Natural killer cell treated with Interleukin-12 subunit alpha and Interleukin-12 subunit beta and Interleukin-15 and Interleukin-18, amount 100 ng/mL, for 72 hours (primary cell): ENCODE measurements at regions not wholly inside any gene's neighbourhood (a gene's known extent, or its start where the extent isn't known, plus 50 kb on each side); places are given as distances from the start of the nearest gene placed in this dataset.

ENCODE experiments used
- ATAC-seq, 2 donors: fragments of 150-1000 bp; cut with Tn5 transposase in 1 of 2; sonication (Bioruptor Pico), chemical (Tn5 transposase) in 1 of 2; 2 replicates each; pipeline ENCODE4 v1.10.0; 2021
- DNase-seq: peaks from one replicate; pipeline ENCODE4 v3.0.0; 2022; ENCODE audit warnings: low spot score
- H3K27ac Mint-ChIP-seq, 2 donors: 1 replicate in 1 of 2; 2 replicates in 1 of 2; pipeline ENCODE4 v1.8.0; 2022; ENCODE audit warnings: mixed read lengths in 2 of 2, mild to moderate bottlenecking in 1 of 2, moderate library complexity in 1 of 2
- H3K27me3 Mint-ChIP-seq, 2 donors: 1 replicate in 1 of 2; 2 replicates in 1 of 2; pipeline ENCODE4 v1.8.0; 2022; ENCODE audit warnings: mixed read lengths in 2 of 2
- H3K36me3 Mint-ChIP-seq: one replicate; pipeline ENCODE4 v1.8.0; 2022; ENCODE audit warnings: mixed read lengths
- H3K4me1 Mint-ChIP-seq, 2 donors: 1 replicate in 1 of 2; 2 replicates in 1 of 2; pipeline ENCODE4 v1.8.0; 2022; ENCODE audit warnings: low read depth in 2 of 2, mixed read lengths in 2 of 2, mild to moderate bottlenecking in 1 of 2
- H3K4me3 Mint-ChIP-seq: one replicate; pipeline ENCODE4 v1.8.0; 2022; ENCODE audit warnings: mixed read lengths
- H3K9me3 Mint-ChIP-seq: 2 replicates; pipeline ENCODE4 v1.8.0; 2022; ENCODE audit warnings: mixed read lengths

- no peaks in the 10 kb centered on the region for H3K4me1 Mint-ChIP-seq
- H3K4me3 Mint-ChIP-seq: no peak overlapping the region
- no peak overlapping the region for H3K27ac Mint-ChIP-seq
- H3K27me3 Mint-ChIP-seq: no peaks in the 10 kb centered on the region
- DNase-seq (no peak), ATAC-seq (no peak)
- H3K36me3 Mint-ChIP-seq: no peaks in the 10 kb centered on the region
- H3K9me3 Mint-ChIP-seq: peaks cover 2% of the 10 kb centered on the region
Measured at GRCh38 chr11:109093354-109093753, 328.6 kb upstream of the C11orf87 start.

- Mint-ChIP-seq H3K9me3 (peaks cover 2% of the 10 kb centered on the region), H3K4me1 (no peaks in the 10 kb centered on the region), H3K27ac (no peak overlapping the region), H3K27me3 (no peaks in the 10 kb centered on the region), H3K36me3 (no peaks in the 10 kb centered on the region), H3K4me3 (no peak overlapping the region)
- DNase-seq: no peak
- ATAC-seq: no peak
Measured at GRCh38 chr11:109096266-109096665, 325.7 kb upstream of the C11orf87 start.

GRCh38 chr11:109106151-109106906, 315.7 kb upstream of the C11orf87 start:
- Mint-ChIP-seq H3K9me3 (peaks cover 2% of the 10 kb centered on the region), H3K27me3 (peaks cover 30 to 44% of the 10 kb centered on the region in 2 donors), H3K4me3 (no peak overlapping the region), H3K4me1 (no peaks in the 10 kb centered on the region), H3K36me3 (no peaks in the 10 kb centered on the region), H3K27ac (no peak overlapping the region)
- no peak for ATAC-seq
- no peak for DNase-seq

- no peak overlapping the region for H3K4me3 Mint-ChIP-seq
- H3K27ac Mint-ChIP-seq: no peak overlapping the region
- no peak for ATAC-seq
- no peaks in the 10 kb centered on the region for H3K4me1 Mint-ChIP-seq
- H3K27me3 Mint-ChIP-seq: peaks cover 38 to 40% of the 10 kb centered on the region in 2 donors
- no peaks in the 10 kb centered on the region for H3K9me3 Mint-ChIP-seq
- no peaks in the 10 kb centered on the region for H3K36me3 Mint-ChIP-seq
- no peak for DNase-seq
Measured at GRCh38 chr11:109109150-109109549, 312.8 kb upstream of the C11orf87 start.

GRCh38 chr11:109109571-109110315, 312.2 kb upstream of the C11orf87 start:
- no peaks in the 10 kb centered on the region for H3K9me3 Mint-ChIP-seq
- H3K27me3 Mint-ChIP-seq: peaks cover 33 to 38% of the 10 kb centered on the region in 2 donors
- DNase-seq (no peak), ATAC-seq (no peak)
- H3K36me3 Mint-ChIP-seq: no peaks in the 10 kb centered on the region
- H3K4me1 Mint-ChIP-seq: no peaks in the 10 kb centered on the region
- H3K4me3 Mint-ChIP-seq: no peak overlapping the region
- no peak overlapping the region for H3K27ac Mint-ChIP-seq

- H3K4me3 Mint-ChIP-seq: no peak overlapping the region
- no peaks in the 10 kb centered on the region for H3K4me1 Mint-ChIP-seq
- no peak overlapping the region for H3K27ac Mint-ChIP-seq
- no peaks in the 10 kb centered on the region for H3K36me3 Mint-ChIP-seq
- H3K27me3 Mint-ChIP-seq: peaks cover 21 to 24% of the 10 kb centered on the region in 2 donors
- ATAC-seq (no peak), DNase-seq (no peak)
- H3K9me3 Mint-ChIP-seq: no peaks in the 10 kb centered on the region
Measured at GRCh38 chr11:109112261-109112660, 309.7 kb upstream of the C11orf87 start.

- no peaks in the 10 kb centered on the region for H3K36me3 Mint-ChIP-seq
- peaks cover 21 to 24% of the 10 kb centered on the region in 2 donors for H3K27me3 Mint-ChIP-seq
- H3K9me3 Mint-ChIP-seq: no peaks in the 10 kb centered on the region
- no peak overlapping the region for H3K27ac Mint-ChIP-seq
- DNase-seq: no peak
- H3K4me1 Mint-ChIP-seq: no peaks in the 10 kb centered on the region
- ATAC-seq: peak in 1 of 2 donors; percentile 27
- no peak overlapping the region for H3K4me3 Mint-ChIP-seq
Measured at GRCh38 chr11:109112821-109113280, 309.1 kb upstream of the C11orf87 start.

- Mint-ChIP-seq H3K36me3 (no peaks in the 10 kb centered on the region), H3K27ac (no peak overlapping the region), H3K27me3 (peaks cover 0 to 2% of the 10 kb centered on the region in 2 donors), H3K4me1 (peaks cover 0 to 2% of the 10 kb centered on the region in 2 donors), H3K9me3 (no peaks in the 10 kb centered on the region), H3K4me3 (no peak overlapping the region)
- no peak for DNase-seq
- no peak for ATAC-seq
Measured at GRCh38 chr11:109120341-109120740, 301.6 kb upstream of the C11orf87 start.

GRCh38 chr11:109121173-109121932, 300.6 kb upstream of the C11orf87 start:
- DNase-seq: no peak
- peaks cover 0 to 2% of the 10 kb centered on the region in 2 donors for H3K27me3 Mint-ChIP-seq
- no peaks in the 10 kb centered on the region for H3K36me3 Mint-ChIP-seq
- no peaks in the 10 kb centered on the region for H3K9me3 Mint-ChIP-seq
- H3K4me3 Mint-ChIP-seq: no peak overlapping the region
- H3K27ac Mint-ChIP-seq: no peak overlapping the region
- no peak for ATAC-seq
- H3K4me1 Mint-ChIP-seq: peaks cover 0 to 2% of the 10 kb centered on the region in 2 donors

GRCh38 chr11:109123816-109124787, 297.9 kb upstream of the C11orf87 start:
- DNase-seq (no peak), ATAC-seq (no peak)
- H3K4me3 Mint-ChIP-seq: no peak overlapping the region
- no peaks in the 10 kb centered on the region for H3K36me3 Mint-ChIP-seq
- no peaks in the 10 kb centered on the region for H3K9me3 Mint-ChIP-seq
- peaks cover 0 to 2% of the 10 kb centered on the region in 2 donors for H3K4me1 Mint-ChIP-seq
- no peak overlapping the region for H3K27ac Mint-ChIP-seq
- no peaks in the 10 kb centered on the region for H3K27me3 Mint-ChIP-seq

- no peaks in the 10 kb centered on the region for H3K4me1 Mint-ChIP-seq
- ATAC-seq: no peak
Measured at GRCh38 chr11:109130910-109131309, 291.1 kb upstream of the C11orf87 start.

GRCh38 chr11:109132539-109132938, 289.5 kb upstream of the C11orf87 start:
- H3K27me3 Mint-ChIP-seq: peaks cover 2 to 14% of the 10 kb centered on the region in 2 donors
- H3K4me3 Mint-ChIP-seq: no peak overlapping the region
- DNase-seq: no peak
- ATAC-seq: no peak
- H3K27ac Mint-ChIP-seq: no peak overlapping the region
- no peaks in the 10 kb centered on the region for H3K4me1 Mint-ChIP-seq
- peaks cover 5% of the 10 kb centered on the region for H3K9me3 Mint-ChIP-seq
- no peaks in the 10 kb centered on the region for H3K36me3 Mint-ChIP-seq

More at GRCh38 chr11:109130910-109131309, 291.1 kb upstream of the C11orf87 start:
- no peak for DNase-seq
- peaks cover 5% of the 10 kb centered on the region for H3K9me3 Mint-ChIP-seq
- no peak overlapping the region for H3K27ac Mint-ChIP-seq
- H3K36me3 Mint-ChIP-seq: no peaks in the 10 kb centered on the region
- no peak overlapping the region for H3K4me3 Mint-ChIP-seq
- peaks cover 2 to 14% of the 10 kb centered on the region in 2 donors for H3K27me3 Mint-ChIP-seq

- Mint-ChIP-seq H3K9me3 (peaks cover 5% of the 10 kb centered on the region), H3K27me3 (peaks cover 2 to 14% of the 10 kb centered on the region in 2 donors), H3K4me3 (no peak overlapping the region), H3K27ac (no peak overlapping the region), H3K36me3 (no peaks in the 10 kb centered on the region), H3K4me1 (no peaks in the 10 kb centered on the region)
- ATAC-seq (no peak), DNase-seq (no peak)
Measured at GRCh38 chr11:109133159-109133558, 288.8 kb upstream of the C11orf87 start.
